ENCODE measurements at regions not wholly inside any gene's neighbourhood (a gene's known extent, or its start where the extent isn't known, plus 50 kb on each side); places are given as distances from the start of the nearest gene placed in this dataset.

DNA sequence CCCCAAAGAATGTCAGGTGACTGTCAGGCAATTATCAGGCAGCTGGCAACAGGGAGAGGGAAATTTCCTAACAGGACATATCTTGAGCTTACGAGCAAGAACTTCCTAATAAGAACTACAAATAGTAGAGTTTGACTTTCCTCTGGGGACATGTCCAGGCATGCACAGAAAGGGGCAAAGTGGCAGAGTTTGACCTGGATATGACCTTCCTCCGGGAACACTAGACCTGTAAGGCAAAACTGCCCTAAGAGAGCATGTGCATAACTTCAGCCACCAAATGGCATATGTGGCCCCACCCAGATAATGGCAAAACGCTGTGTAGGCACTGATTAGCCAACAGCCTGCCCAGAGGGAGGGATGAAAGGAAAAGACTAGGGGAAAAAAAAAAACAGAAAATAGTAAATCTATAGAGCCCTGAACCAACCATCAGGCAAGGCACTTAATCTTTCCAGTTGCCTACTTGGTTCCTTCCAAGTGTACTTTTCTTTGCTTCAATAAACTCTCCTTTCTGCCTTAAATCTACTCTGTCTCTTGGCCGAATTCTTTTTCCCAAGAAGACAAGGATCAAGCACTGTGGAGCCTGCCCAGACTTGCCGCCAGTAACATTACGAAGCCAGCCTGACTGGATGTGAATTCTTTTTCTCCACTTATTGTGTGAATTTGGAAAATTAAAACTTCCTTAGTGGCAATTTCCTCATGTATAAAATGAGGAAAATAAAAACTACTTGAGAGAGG is 164.1 kb downstream of the SPTSSA start:
- TF ChIP-seq EZH2 (IDR thresholded peaks at IDR 0.05), result no peak
- TF ChIP-seq, protein P1, sequence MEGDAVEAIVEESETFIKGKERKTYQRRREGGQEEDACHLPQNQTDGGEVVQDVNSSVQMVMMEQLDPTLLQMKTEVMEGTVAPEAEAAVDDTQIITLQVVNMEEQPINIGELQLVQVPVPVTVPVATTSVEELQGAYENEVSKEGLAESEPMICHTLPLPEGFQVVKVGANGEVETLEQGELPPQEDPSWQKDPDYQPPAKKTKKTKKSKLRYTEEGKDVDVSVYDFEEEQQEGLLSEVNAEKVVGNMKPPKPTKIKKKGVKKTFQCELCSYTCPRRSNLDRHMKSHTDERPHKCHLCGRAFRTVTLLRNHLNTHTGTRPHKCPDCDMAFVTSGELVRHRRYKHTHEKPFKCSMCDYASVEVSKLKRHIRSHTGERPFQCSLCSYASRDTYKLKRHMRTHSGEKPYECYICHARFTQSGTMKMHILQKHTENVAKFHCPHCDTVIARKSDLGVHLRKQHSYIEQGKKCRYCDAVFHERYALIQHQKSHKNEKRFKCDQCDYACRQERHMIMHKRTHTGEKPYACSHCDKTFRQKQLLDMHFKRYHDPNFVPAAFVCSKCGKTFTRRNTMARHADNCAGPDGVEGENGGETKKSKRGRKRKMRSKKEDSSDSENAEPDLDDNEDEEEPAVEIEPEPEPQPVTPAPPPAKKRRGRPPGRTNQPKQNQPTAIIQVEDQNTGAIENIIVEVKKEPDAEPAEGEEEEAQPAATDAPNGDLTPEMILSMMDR (IDR thresholded peaks at IDR 0.05), result no peak
